K562 (cell line): ENCODE measurements at regions not wholly inside any gene's neighbourhood (a gene's known extent, or its start where the extent isn't known, plus 50 kb on each side); places are given as distances from the start of the nearest gene placed in this dataset.

ENCODE experiments used
- BACH1 ChIP-seq: fragments of 200-800 bp; sonication (Bioruptor generic); IDR thresholded peaks from 2 replicates; pipeline ENCODE4 v1.6.1; 2016; ENCODE audit warnings: missing genetic modification characterization, missing compliant biosample characterization
- HIVEP1 ChIP-seq: fragments of 250-450 bp; sonication (Bioruptor Pico); IDR thresholded peaks from 2 replicates; pipeline ENCODE4 v1.4.0; 2020; ENCODE audit warnings: mild to moderate bottlenecking
- LCOR ChIP-seq: sonication (generic); formaldehyde crosslinking; IDR thresholded peaks from 2 replicates; pipeline ENCODE4 v1.8.0; 2022; ENCODE audit warnings: mild to moderate bottlenecking, missing genetic modification reagents
- MBD2 ChIP-seq: sonication (generic); IDR thresholded peaks from 2 replicates; pipeline ENCODE4 v1.6.1; 2016; ENCODE audit warnings: low read depth, borderline replicate concordance
- MXI1 ChIP-seq: IDR thresholded peaks from 2 replicates; pipeline ENCODE4 v1.6.1; 2011; ENCODE audit warnings: low read depth, mild to moderate bottlenecking, improper control_type of control experiment, low read length
- PTRF ChIP-seq: fragments of 450-650 bp; IDR thresholded peaks from 2 replicates; pipeline ENCODE4 v1.6.1; 2016; ENCODE audit warnings: mild to moderate bottlenecking, missing genetic modification characterization, missing compliant biosample characterization
- PYGO2 ChIP-seq: fragments of 450-650 bp; IDR thresholded peaks from 2 replicates; pipeline ENCODE4 v1.6.1; 2016; ENCODE audit warnings: mild to moderate bottlenecking, missing genetic modification characterization, moderate library complexity, missing compliant biosample characterization
- SETDB1 ChIP-seq: IDR thresholded peaks from one replicate; pipeline ENCODE4 v1.6.1; 2012; ENCODE audit warnings: low read length, control low read depth, inconsistent platforms
- SRSF1 ChIP-seq: fragments of 200-400 bp; formaldehyde crosslinking; IDR thresholded peaks from 2 replicates; pipeline ENCODE4 v1.6.1; 2017; ENCODE audit warnings: mild to moderate bottlenecking, low read depth, low read length, moderate library complexity
- ZFPM2 ChIP-seq: fragments of 250-450 bp; sonication (Bioruptor Pico); IDR thresholded peaks from 2 replicates; pipeline ENCODE4 v1.5.1; 2022; ENCODE audit warnings: mild to moderate bottlenecking
- ZKSCAN8 ChIP-seq: fragments of 200-800 bp; sonication (Bioruptor generic); IDR thresholded peaks from 2 replicates; pipeline ENCODE4 v1.6.1; 2016; ENCODE audit warnings: missing genetic modification characterization, missing compliant biosample characterization
- ZNF174 ChIP-seq: fragments of 250-450 bp; sonication (Bioruptor Pico); IDR thresholded peaks from 2 replicates; pipeline ENCODE4 v1.4.0; 2020; ENCODE audit warnings: mild to moderate bottlenecking
- TF ChIP-seq, protein P1 (sequence below): fragments of 450-650 bp; IDR thresholded peaks from 2 replicates; pipeline ENCODE4 v1.6.1; 2017; ENCODE audit warnings: antibody characterized with exemption
- TF ChIP-seq, protein P2 (sequence below): sonication (generic); formaldehyde crosslinking; IDR thresholded peaks from 2 replicates; pipeline ENCODE4 v1.8.1; 2023; ENCODE audit warnings: mild to moderate bottlenecking, missing genetic modification reagents
- TF ChIP-seq, protein P3 (sequence below): fragments of 250-450 bp; sonication (Bioruptor Pico); IDR thresholded peaks from 2 replicates; pipeline ENCODE4 v1.4.0; 2020

DNA sequence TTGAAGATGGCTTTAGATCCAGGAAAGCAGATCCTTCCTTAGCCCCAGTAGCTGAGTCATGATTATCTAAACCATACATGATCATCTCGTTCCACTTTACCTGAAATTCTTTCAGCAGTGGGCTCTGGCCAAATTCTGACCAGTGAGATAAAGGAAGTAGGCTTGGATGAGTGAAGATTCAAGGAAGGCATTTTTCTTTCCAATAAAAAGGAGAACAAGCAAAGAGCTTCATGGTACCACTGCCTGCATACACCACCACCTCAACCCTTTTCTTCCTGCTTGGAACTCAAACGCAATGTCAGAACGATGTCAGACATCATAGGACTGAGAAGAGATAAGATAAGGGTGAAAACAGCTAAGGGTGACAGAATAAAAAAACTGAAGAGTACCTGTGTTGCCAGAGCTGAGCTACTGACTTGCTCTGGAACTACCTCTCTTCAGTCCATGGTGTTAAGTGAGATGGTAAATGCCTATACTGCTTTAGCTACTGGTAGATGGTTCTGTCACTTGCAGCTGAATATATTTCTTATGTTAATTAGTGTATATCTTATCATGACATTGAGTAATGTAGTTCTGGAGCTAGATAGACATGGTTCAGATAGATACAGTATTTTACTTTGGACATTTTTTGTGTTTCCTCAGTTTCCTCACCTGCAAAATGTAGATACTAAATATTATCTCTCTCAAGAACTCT, 58.7 kb upstream of the ACVR1 start (continued):
- TF ChIP-seq HIVEP1 (CRISPR knock-in tag) (no peak), MBD2 (no peak), SETDB1 (no peak), PYGO2 (no peak), LCOR (CRISPR knock-in tag) (no peak), MXI1 (no peak), PTRF (tag) (no peak), ZFPM2 (no peak), ZNF174 (CRISPR knock-in tag) (no peak), ZKSCAN8 (no peak), SRSF1 (no peak), BACH1 (peak; percentile 76; the same call in 1 of the 2 replicates)
- TF ChIP-seq, protein P1, sequence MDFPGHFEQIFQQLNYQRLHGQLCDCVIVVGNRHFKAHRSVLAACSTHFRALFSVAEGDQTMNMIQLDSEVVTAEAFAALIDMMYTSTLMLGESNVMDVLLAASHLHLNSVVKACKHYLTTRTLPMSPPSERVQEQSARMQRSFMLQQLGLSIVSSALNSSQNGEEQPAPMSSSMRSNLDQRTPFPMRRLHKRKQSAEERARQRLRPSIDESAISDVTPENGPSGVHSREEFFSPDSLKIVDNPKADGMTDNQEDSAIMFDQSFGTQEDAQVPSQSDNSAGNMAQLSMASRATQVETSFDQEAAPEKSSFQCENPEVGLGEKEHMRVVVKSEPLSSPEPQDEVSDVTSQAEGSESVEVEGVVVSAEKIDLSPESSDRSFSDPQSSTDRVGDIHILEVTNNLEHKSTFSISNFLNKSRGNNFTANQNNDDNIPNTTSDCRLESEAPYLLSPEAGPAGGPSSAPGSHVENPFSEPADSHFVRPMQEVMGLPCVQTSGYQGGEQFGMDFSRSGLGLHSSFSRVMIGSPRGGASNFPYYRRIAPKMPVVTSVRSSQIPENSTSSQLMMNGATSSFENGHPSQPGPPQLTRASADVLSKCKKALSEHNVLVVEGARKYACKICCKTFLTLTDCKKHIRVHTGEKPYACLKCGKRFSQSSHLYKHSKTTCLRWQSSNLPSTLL: no peak
- TF ChIP-seq, protein P2, sequence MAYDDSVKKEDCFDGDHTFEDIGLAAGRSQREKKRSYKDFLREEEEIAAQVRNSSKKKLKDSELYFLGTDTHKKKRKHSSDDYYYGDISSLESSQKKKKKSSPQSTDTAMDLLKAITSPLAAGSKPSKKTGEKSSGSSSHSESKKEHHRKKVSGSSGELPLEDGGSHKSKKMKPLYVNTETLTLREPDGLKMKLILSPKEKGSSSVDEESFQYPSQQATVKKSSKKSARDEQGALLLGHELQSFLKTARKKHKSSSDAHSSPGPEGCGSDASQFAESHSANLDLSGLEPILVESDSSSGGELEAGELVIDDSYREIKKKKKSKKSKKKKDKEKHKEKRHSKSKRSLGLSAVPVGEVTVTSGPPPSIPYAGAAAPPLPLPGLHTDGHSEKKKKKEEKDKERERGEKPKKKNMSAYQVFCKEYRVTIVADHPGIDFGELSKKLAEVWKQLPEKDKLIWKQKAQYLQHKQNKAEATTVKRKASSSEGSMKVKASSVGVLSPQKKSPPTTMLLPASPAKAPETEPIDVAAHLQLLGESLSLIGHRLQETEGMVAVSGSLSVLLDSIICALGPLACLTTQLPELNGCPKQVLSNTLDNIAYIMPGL (CRISPR knock-in tag): no peak
- TF ChIP-seq, protein P3, sequence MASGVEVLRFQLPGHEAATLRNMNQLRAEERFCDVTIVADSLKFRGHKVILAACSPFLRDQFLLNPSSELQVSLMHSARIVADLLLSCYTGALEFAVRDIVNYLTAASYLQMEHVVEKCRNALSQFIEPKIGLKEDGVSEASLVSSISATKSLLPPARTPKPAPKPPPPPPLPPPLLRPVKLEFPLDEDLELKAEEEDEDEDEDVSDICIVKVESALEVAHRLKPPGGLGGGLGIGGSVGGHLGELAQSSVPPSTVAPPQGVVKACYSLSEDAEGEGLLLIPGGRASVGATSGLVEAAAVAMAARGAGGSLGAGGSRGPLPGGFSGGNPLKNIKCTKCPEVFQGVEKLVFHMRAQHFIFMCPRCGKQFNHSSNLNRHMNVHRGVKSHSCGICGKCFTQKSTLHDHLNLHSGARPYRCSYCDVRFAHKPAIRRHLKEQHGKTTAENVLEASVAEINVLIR (CRISPR knock-in tag): no peak
